GM23338 (cell line): ENCODE measurements at regions not wholly inside any gene's neighbourhood (a gene's known extent, or its start where the extent isn't known, plus 50 kb on each side); places are given as distances from the start of the nearest gene placed in this dataset.

ENCODE experiments used
- CREB1 ChIP-seq: fragments of 250-450 bp; sonication (Bioruptor Pico); IDR thresholded peaks from 2 replicates; pipeline ENCODE4 v1.5.0; 2020; ENCODE audit warnings: low read depth, mild to moderate bottlenecking, moderate library complexity
- CTCF ChIP-seq, 2 experiments: fragments of 200-600 bp in 1 of 2; sonication (generic) in 1 of 2; conservative IDR thresholded peaks; 2 replicates each; pipeline versions ENCODE4 v1.5.1 to v1.6.1; 2016 to 2017; ENCODE audit warnings: antibody characterized with exemption in 2 of 2, low read depth in 2 of 2, mild to moderate bottlenecking in 2 of 2, moderate library complexity in 1 of 2
- ETS1 ChIP-seq: IDR thresholded peaks from 2 replicates; pipeline ENCODE4 v1.6.1; 2016; ENCODE audit warnings: antibody characterized with exemption
- EZH2 ChIP-seq: fragments of 200-600 bp; sonication (generic); IDR thresholded peaks from one replicate; pipeline ENCODE4 v1.8.0; 2017; ENCODE audit warnings: antibody characterized with exemption, mild to moderate bottlenecking, low read depth; ENCODE audit not compliant: unreplicated experiment
- JUNB ChIP-seq: IDR thresholded peaks from one replicate; pipeline ENCODE4 v1.6.1; 2016; ENCODE audit warnings: antibody characterized with exemption; ENCODE audit not compliant: unreplicated experiment
- POLR2AphosphoS5 ChIP-seq: IDR thresholded peaks from 2 replicates; pipeline ENCODE4 v1.6.1; 2016; ENCODE audit warnings: antibody characterized with exemption, low read depth
- ZNF331 ChIP-seq: fragments of 250-450 bp; sonication (Bioruptor Pico); IDR thresholded peaks from 2 replicates; pipeline ENCODE4 v1.5.0; 2020; ENCODE audit warnings: low read depth, mild to moderate bottlenecking, moderate library complexity
- ZNF462 ChIP-seq: fragments of 250-450 bp; sonication (Bioruptor Pico); IDR thresholded peaks from 2 replicates; pipeline ENCODE4 v1.5.0; 2020; ENCODE audit warnings: mild to moderate bottlenecking, moderate library complexity

- no peak for TF ChIP-seq ZNF462 (CRISPR knock-in tag)
- no peak for TF ChIP-seq ETS1
- TF ChIP-seq CTCF (conservative IDR thresholded peaks at IDR 0.05; ENCODE audit: low read depth in 2 of 2), result no peak
- no peak for TF ChIP-seq EZH2
- TF ChIP-seq JUNB, result no peak
- TF ChIP-seq CREB1 (CRISPR knock-in tag), result no peak
- no peak for TF ChIP-seq ZNF331 (CRISPR knock-in tag)
- no peak for TF ChIP-seq POLR2AphosphoS5
These were observed 231.0 kb upstream of the PIK3R1 start (continued) for GRCh38 chr5:67984546-67984945.
